ENCODE measurements at regions not wholly inside any gene's neighbourhood (a gene's known extent, or its start where the extent isn't known, plus 50 kb on each side); places are given as distances from the start of the nearest gene placed in this dataset.

DNA sequence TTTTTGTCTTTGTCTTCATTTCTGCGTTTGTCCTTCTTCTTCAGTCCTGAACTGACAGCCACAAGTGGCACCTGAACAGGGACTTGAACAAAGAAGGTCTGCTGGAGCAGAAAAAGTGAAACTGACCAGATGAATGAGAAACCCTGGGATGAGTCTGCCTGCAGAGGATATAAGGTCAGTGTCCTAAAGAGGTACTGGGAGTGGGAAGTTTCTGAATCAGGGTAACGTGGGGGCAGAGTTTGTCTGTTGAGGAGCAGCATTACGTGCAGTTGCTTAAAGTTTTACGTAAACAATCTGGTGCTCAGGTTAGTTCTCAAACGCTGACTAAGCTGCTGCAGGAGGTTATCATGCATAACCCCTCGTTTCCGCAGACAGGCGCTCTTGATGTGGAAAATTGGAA, 2057.6 kb downstream of the TP53TG3F start:
- no peak for DNase-seq (ENCODE audit: low read depth)
- TF ChIP-seq, protein P1, sequence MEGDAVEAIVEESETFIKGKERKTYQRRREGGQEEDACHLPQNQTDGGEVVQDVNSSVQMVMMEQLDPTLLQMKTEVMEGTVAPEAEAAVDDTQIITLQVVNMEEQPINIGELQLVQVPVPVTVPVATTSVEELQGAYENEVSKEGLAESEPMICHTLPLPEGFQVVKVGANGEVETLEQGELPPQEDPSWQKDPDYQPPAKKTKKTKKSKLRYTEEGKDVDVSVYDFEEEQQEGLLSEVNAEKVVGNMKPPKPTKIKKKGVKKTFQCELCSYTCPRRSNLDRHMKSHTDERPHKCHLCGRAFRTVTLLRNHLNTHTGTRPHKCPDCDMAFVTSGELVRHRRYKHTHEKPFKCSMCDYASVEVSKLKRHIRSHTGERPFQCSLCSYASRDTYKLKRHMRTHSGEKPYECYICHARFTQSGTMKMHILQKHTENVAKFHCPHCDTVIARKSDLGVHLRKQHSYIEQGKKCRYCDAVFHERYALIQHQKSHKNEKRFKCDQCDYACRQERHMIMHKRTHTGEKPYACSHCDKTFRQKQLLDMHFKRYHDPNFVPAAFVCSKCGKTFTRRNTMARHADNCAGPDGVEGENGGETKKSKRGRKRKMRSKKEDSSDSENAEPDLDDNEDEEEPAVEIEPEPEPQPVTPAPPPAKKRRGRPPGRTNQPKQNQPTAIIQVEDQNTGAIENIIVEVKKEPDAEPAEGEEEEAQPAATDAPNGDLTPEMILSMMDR (IDR thresholded peaks at IDR 0.05; ENCODE audit: low read depth, low read length) = no peak
- TF ChIP-seq, protein P2, sequence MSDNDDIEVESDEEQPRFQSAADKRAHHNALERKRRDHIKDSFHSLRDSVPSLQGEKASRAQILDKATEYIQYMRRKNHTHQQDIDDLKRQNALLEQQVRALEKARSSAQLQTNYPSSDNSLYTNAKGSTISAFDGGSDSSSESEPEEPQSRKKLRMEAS (IDR thresholded peaks at IDR 0.05; ENCODE audit: low read depth, low read length) = no peak
- TF ChIP-seq POLR2A (IDR thresholded peaks at IDR 0.05; ENCODE audit: extremely low read depth, insufficient read length) = no peak
- TF ChIP-seq MYC (IDR thresholded peaks at IDR 0.05; ENCODE audit: low read depth, low read length) = no peak
- no peak overlapping the region for H3K4me3 ChIP-seq (ENCODE audit: low read depth, low read length)

DNA sequence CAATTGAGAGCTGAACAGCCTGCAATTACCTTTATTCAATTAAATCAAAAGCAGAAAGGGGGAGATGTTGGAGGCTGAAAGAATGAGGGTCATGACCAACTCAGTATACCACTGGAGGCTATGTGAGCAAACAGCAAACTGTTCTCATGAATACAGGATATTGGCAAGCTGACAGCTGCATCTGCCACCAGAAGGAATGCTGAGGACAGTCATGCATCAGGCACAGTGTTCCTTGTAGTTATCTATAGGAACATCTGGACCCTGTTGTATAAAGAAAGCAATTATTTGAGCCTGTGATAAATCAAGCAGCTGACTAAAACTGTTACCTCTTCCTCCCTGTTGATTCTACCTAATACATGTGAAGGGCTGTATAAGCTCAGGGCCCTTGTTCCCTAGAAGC, 2064.6 kb downstream of the TP53TG3F start:
- TF ChIP-seq, protein P2 (IDR thresholded peaks at IDR 0.05; ENCODE audit: low read depth, low read length) = no peak
- TF ChIP-seq POLR2A (IDR thresholded peaks at IDR 0.05; ENCODE audit: extremely low read depth, insufficient read length) (no peak), MYC (IDR thresholded peaks at IDR 0.05; ENCODE audit: low read depth, low read length) (no peak)
- TF ChIP-seq, protein P1 (IDR thresholded peaks at IDR 0.05; ENCODE audit: low read depth, low read length) = no peak
- H3K4me3 ChIP-seq (ENCODE audit: low read depth, low read length) = no peak overlapping the region
- no peak for DNase-seq (ENCODE audit: low read depth)

DNA sequence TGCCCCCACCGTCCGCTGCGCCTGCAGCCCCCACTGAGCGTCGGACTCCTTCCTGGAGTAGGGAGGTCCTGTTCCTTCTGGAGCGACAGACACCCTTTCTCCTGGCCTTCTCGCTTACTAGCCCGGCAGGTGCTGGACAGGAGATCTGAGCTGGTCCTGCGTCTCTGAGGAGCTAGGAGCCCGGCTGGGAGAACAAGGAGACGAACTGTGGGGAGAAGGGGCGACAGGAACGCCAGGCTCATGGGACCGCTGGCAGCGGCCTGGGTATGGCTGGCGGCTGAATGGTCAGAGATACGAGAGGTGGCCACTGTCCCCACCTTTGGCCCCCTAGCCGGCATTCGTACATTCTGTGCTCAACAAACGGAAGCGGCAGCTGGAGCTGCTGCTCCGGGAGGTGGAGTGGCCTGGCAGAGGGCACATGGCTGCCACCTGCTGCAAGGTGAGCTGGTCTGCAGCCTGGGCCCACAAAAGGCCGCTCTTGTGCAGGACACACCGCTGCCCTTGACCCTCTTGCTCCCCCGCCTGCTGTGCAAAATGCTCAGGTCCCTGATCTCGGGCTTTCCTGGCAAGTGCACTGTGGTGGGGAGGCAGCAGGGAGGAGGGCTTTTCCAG, 2066.7 kb downstream of the TP53TG3F start:
- TF ChIP-seq MYC (IDR thresholded peaks at IDR 0.05; ENCODE audit: low read depth, low read length) (no peak), POLR2A (IDR thresholded peaks at IDR 0.05; ENCODE audit: extremely low read depth, insufficient read length) (no peak)
- TF ChIP-seq, protein P2 (IDR thresholded peaks at IDR 0.05; ENCODE audit: low read depth, low read length) = no peak
- TF ChIP-seq, protein P1 (IDR thresholded peaks at IDR 0.05; ENCODE audit: low read depth, low read length) = no peak
- no peak overlapping the region for H3K4me3 ChIP-seq (ENCODE audit: low read depth, low read length)
- DNase-seq (ENCODE audit: low read depth) = no peak

DNA sequence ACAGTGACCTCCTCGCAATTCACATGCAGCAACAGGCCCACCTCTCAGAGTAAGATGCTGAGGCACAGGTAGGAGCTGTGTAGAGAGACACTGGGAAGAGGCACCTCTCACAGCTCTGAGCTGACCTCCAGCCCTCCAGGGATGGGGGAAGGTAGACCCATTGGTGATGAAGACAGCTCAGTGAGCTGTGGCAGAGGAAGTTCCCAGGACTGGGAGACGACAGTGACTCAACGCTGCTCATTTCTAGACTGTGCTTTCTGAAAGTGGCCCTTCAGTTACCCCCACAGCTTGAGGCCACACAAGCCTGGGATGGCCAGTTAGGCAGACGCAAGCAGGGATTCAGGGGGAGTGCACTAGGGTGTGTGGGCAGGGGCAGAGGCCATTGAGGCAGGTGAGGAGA, 2073.2 kb downstream of the TP53TG3F start:
- no peak for DNase-seq (ENCODE audit: low read depth)
- no peak overlapping the region for H3K4me3 ChIP-seq (ENCODE audit: low read depth, low read length)
- TF ChIP-seq, protein P1 (IDR thresholded peaks at IDR 0.05; ENCODE audit: low read depth, low read length) = no peak
- TF ChIP-seq, protein P2 (IDR thresholded peaks at IDR 0.05; ENCODE audit: low read depth, low read length) = no peak
- TF ChIP-seq POLR2A (IDR thresholded peaks at IDR 0.05; ENCODE audit: extremely low read depth, insufficient read length) (no peak), MYC (IDR thresholded peaks at IDR 0.05; ENCODE audit: low read depth, low read length) (no peak)

DNA sequence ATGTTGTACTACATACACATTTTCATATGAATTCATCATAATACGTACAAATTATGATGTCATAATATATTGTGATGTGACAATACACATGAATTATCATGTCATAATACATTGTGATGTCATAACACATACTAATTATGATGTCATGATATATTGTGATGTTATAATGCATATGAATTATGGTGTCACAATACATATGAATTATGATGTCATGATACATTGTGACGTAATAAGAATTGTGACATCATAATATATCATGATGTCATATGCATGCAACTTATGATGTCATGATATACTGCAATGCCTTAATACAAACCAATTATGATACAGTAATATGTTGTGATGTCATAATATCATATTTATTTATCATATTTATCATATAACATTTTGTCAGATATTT, 2074.3 kb downstream of the TP53TG3F start:
- peak; percentile 11 for DNase-seq (ENCODE audit: low read depth)
- no peak overlapping the region for H3K4me3 ChIP-seq (ENCODE audit: low read depth, low read length)
- TF ChIP-seq MYC (IDR thresholded peaks at IDR 0.05; ENCODE audit: low read depth, low read length) (no peak), POLR2A (IDR thresholded peaks at IDR 0.05; ENCODE audit: extremely low read depth, insufficient read length) (no peak)
- TF ChIP-seq, protein P1 (IDR thresholded peaks at IDR 0.05; ENCODE audit: low read depth, low read length) = no peak
- TF ChIP-seq, protein P2 (IDR thresholded peaks at IDR 0.05; ENCODE audit: low read depth, low read length) = no peak

Data from NB4 (cell line).